Right atrium auricular region (tissue), 2 donors: ENCODE measurements at regions not wholly inside any gene's neighbourhood (a gene's known extent, or its start where the extent isn't known, plus 50 kb on each side); places are given as distances from the start of the nearest gene placed in this dataset.

Source experiments
- DNase-seq: peaks from one replicate; pipeline ENCODE4 v3.0.0-alpha.2; 2019; ENCODE audit warnings: low spot score
- H3K27ac ChIP-seq, 2 donors: fragments of 200-600 bp; sonication (generic); 1 replicate in 1 of 2; 2 replicates in 1 of 2; pipeline ENCODE4 v1.5.1; 2016 to 2019
- H3K27me3 ChIP-seq, 2 donors: fragments of 200-600 bp; sonication (generic); one replicate each; pipeline versions ENCODE4 v1.5.1 to v1.6.0; 2017 to 2019
- H3K36me3 ChIP-seq: fragments of 200-600 bp; sonication (generic); one replicate; pipeline ENCODE4 v1.5.1; 2016
- H3K4me1 ChIP-seq, 2 donors: fragments of 200-600 bp; sonication (generic); one replicate each; pipeline versions ENCODE4 v1.5.1 to v1.6.0; 2017 to 2019
- H3K4me3 ChIP-seq, 2 donors: fragments of 200-600 bp; sonication (generic); 1 replicate in 1 of 2; 2 replicates in 1 of 2; pipeline ENCODE4 v1.5.1; 2017 to 2019; ENCODE audit warnings: mild to moderate bottlenecking in 1 of 2, moderate library complexity in 1 of 2
- H3K9me3 ChIP-seq, 2 donors: fragments of 200-600 bp; sonication (generic); one replicate each; pipeline ENCODE4 v1.5.1; 2019
- CTCF ChIP-seq, 2 donors: fragments of 200-600 bp; sonication (generic); IDR thresholded peaks; one replicate each; pipeline ENCODE4 v1.5.1; 2019; ENCODE audit warnings: antibody characterized with exemption in 2 of 2

DNA sequence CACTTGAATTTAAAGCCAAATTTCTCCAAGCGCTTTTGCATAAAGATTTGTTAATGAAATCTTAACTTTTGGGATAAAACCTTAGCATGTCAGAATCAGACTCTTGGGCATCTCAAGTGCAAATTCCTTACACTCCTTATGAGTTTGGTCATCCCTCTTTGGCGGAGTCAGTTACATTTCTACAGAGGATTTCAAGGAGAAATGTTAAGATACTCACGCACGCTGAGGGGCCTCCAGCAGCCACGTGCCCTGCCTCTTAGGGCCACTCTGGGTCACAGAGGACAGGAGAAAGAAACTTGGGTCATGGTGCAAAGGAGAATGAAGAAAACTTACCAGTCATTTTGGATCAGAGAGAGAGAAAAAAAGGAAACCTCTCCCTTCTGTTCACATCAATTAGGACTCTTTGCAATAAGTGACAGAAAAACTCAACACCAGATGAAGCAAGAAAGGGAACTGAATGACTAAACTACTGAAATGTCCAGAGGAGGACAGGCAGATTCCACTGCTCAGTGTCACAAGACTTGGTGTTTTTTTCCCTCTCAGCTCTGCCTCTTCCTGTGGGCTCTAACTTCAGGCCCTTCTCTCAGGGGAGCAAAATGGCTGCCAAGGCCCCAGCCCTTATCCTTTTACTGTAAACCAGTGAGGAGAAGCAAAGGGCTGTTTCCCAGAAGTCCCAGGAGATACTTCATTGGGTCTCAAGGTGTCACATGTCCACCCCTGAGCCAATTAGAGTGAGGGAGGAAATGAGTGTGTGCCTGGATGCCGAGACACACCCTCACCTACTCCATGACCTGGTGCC lies 63.3 kb upstream of the NFIL3 start:
- Histone ChIP-seq H3K4me3 (no peak overlapping the region), H3K9me3 (no peaks in the 10 kb centered on the region), H3K4me1 (peaks cover 0 to 28% of the 10 kb centered on the region in 2 donors), H3K27me3 (no peaks in the 10 kb centered on the region), H3K27ac (no peak overlapping the region), H3K36me3 (no peaks in the 10 kb centered on the region)
- DNase-seq = no peak
- TF ChIP-seq CTCF (IDR thresholded peaks at IDR 0.05) = no peak

- H3K4me3 ChIP-seq = no peak overlapping the region
- no peak overlapping the region for H3K27ac ChIP-seq
- no peaks in the 10 kb centered on the region for H3K9me3 ChIP-seq
- peaks cover 0 to 28% of the 10 kb centered on the region in 2 donors for H3K4me1 ChIP-seq
- no peaks in the 10 kb centered on the region for H3K27me3 ChIP-seq
- no peaks in the 10 kb centered on the region for H3K36me3 ChIP-seq
- no peak for TF ChIP-seq CTCF (IDR thresholded peaks at IDR 0.05)
- DNase-seq = no peak
Measured at GRCh38 chr9:91485006-91485405, 61.4 kb upstream of the NFIL3 start.

- Histone ChIP-seq H3K27ac (peak overlapping the region; percentile 80 to 88), H3K4me3 (peak overlapping the region; percentile 8 to 29), H3K27me3 (no peaks in the 10 kb centered on the region), H3K9me3 (no peaks in the 10 kb centered on the region), H3K36me3 (no peaks in the 10 kb centered on the region), H3K4me1 (peaks cover 0 to 23% of the 10 kb centered on the region in 2 donors)
- TF ChIP-seq CTCF (IDR thresholded peaks at IDR 0.05) = no peak
- DNase-seq = no peak
Measured at GRCh38 chr9:91483835-91484234, 60.2 kb upstream of the NFIL3 start.

DNA sequence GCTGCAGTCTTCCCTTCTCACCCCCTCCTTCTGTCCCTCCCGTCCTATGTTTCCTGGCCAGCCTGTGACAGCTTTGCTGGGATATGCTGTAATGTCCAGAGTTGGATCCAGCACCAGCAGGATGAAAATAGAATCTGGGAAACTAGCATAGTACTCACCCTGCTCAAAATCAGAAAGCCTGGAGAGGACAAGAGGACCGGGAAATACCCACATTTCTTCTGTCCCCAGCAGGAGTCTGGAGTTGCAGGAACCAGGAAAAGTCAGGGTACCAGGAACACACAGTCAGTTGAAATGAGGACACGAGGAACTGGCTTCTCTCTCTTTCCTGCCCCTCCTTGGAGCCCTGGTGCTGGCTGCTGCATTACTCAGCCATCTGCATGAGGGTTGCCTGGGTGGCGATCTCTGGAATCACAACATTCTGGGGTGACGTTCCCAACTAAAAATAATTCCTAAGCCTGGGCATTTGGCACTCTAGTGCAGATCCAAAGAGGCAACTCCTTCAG lies 59.6 kb upstream of the NFIL3 start:
- peak overlapping the region; percentile 8 to 29 for H3K4me3 ChIP-seq
- no peaks in the 10 kb centered on the region for H3K9me3 ChIP-seq
- peak overlapping the region; percentile 80 to 88 for H3K27ac ChIP-seq
- H3K27me3 ChIP-seq = no peaks in the 10 kb centered on the region
- DNase-seq = peak; percentile 80
- no peak for TF ChIP-seq CTCF (IDR thresholded peaks at IDR 0.05)
- no peaks in the 10 kb centered on the region for H3K36me3 ChIP-seq
- H3K4me1 ChIP-seq = peaks cover 0 to 21% of the 10 kb centered on the region in 2 donors

DNA sequence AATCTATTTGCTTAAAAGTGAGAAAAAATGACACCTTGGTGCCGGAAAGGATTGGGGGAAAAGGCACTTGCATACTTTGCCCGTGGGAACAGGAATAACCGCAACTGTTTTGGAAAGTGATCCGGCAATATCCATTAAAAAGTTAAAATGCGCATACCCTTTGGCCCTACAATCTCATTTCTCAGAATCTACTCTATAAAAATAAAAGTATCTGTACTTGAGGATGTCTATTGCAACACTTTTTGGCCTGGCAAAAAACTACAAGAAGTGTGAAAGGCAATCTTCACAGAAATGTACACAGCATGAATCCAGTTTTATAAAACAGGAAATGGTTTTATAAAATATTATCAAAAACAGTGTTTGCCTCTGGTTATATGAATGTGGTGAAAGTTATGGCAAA lies 58.3 kb upstream of the NFIL3 start:
- H3K4me3 ChIP-seq = no peak overlapping the region
- H3K4me1 ChIP-seq = peaks cover 0 to 21% of the 10 kb centered on the region in 2 donors
- peak overlapping the region in 1 of 2 donors; percentile 88 for H3K27ac ChIP-seq
- no peak for TF ChIP-seq CTCF (IDR thresholded peaks at IDR 0.05)
- DNase-seq = no peak
- H3K36me3 ChIP-seq = no peaks in the 10 kb centered on the region
- H3K27me3 ChIP-seq = no peaks in the 10 kb centered on the region
- H3K9me3 ChIP-seq = no peaks in the 10 kb centered on the region
